Stimulated activated CD4-positive, alpha-beta T cell treated with anti-CD3 and anti-CD28 coated beads, Interleukin-2, amount 100 ng/mL, for 4 hours (primary cell): ENCODE measurements at regions not wholly inside any gene's neighbourhood (a gene's known extent, or its start where the extent isn't known, plus 50 kb on each side); places are given as distances from the start of the nearest gene placed in this dataset.
"Not testable (repeated sequence)": the region's sequence is repeated elsewhere in the genome, so short reads cannot be mapped to it uniquely, and the experiment has no call there.

Source experiments
- DNase-seq: peaks from one replicate; pipeline ENCODE4 v3.0.0-alpha.2; 2020; ENCODE audit warnings: low read depth

DNA sequence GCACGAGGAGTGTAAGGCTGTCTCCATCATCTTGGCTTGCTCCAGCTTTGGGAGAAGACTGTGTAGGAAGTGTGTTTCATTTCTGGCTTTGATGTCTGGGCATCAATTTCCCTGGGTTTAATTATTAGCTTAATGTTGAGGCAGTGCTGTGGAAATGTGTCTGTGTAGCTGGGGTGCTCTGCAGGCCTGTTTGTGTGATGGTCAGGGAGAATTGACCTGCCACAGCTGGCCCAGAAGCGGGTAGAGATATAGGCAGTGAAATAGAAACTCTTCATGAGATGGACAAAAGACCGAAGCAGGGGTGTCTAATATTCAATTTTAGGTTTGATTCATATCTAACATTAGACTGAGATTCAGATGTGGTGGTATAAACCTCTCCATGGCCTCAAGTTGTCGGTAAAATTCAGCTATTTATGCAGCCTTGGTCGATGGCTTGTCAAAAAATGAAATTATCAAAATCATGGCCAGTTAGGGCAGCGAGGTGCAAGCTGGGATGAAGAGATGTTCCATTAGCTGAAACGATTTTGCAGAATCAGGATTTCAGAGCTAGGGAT is 95.3 kb upstream of the SNX9 start:
- DNase-seq: no peak

GRCh38 chr6:157728183-157728881 is 94.7 kb upstream of the SNX9 start:
- no peak for DNase-seq

DNA sequence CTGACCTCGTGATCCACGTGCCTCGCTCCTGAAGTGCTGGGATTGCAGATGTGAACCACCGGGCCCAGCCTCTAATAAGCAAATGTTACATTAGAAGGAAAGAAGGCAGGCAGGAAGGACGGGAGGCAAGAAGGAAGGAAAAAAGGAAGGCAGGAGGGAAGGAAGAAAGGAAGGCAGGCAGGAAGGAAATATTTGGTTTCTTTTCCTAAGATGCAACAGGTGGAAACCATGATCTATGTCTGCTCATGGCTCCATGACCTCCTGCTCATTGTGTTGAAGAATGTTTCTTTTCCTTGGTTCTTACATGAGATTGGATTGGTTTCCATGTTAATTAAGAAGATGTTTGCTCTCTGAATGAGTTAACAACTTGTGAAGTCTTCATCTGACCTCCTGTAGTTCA is 91.8 kb upstream of the SNX9 start:
- no peak for DNase-seq

GRCh38 chr6:157732007-157732406 is 91.0 kb upstream of the SNX9 start:
- no peak for DNase-seq

- DNase-seq: no peak
These were observed 90.5 kb upstream of the SNX9 start for GRCh38 chr6:157732416-157733161.

GRCh38 chr6:157736555-157736954 is 86.5 kb upstream of the SNX9 start:
- not testable (repeated sequence) for DNase-seq

- no peak for DNase-seq
These were observed 81.6 kb upstream of the SNX9 start for GRCh38 chr6:157741321-157741947.

- DNase-seq: no peak
These were observed 81.0 kb upstream of the SNX9 start for GRCh38 chr6:157741948-157742556.

DNA sequence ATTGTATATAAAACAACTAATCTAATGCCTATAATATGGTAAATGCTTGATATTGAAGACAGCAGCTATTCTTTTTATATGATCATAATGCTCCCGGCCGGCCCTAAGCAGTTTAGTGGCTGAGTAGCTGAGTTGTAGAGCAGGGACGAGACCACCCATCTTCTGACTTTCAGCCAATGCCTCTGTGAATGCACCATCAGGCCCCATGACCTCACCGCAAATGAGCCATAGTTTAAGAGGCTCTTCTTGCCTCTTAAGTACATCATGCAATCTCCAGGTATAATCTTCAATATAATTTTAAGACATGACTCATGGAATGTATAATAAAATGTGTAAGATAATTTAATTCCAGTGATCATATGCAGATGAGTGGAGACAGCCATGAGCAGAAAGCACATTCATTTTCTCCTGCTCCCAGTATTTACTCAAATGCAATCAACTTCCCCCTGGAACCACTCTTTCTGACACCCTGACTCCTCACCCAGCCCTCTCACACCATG is 78.9 kb upstream of the SNX9 start:
- no peak for DNase-seq

- DNase-seq: no peak
These were observed 76.1 kb upstream of the SNX9 start for GRCh38 chr6:157746897-157747296.

GRCh38 chr6:157747370-157747769 is 75.7 kb upstream of the SNX9 start:
- no peak for DNase-seq

GRCh38 chr6:157748839-157749571 is 74.0 kb upstream of the SNX9 start:
- DNase-seq: no peak

DNA sequence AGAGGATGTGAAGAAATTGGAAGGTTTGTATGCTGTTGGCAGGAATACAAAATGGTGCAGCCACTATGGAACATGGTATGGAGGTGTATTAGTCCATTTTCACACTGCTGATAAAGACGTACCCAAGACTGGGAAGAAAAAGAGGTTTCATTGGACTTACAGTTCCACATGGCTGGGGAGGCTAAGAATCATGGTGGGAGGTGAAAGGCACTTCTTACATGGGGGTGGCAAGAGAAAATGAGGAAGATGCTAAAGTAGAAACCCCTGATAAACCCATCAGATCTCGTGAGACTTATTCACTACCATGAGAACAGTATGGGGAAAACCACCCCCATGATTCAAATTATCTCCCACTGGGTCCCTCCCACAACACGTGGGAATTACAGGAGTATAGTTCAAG is 72.1 kb upstream of the SNX9 start:
- DNase-seq: not testable (repeated sequence)

DNA sequence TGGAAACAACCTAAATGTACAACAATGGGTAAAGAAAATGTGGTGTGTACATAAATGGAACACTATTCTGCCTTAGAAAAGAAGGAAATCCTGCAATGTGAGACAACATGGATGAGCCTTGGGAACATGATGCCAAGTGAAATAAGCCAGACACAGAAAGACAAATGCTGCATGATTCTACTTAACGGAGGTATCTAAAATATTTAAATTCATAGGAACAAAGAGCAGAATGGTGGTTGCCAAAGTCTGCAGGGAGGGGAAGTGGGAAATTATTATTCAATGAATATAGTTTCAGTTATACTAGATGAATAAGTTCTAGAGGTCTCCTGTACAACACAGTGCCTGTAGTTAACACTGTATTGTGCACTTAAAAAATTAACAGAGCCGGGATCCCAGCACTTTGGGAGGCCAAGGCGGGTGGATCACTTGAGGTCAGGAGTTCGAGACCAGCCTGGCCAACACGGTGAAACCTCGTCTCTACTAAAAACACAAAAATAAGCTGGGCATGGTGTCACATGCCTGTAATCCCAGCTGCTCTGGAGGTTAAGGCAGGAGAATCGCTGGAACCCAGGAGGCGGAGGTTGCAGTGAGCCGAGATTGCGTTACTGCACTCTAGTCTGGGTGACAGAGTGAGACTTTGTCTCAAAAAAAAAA is 71.4 kb upstream of the SNX9 start:
- no peak for DNase-seq

GRCh38 chr6:157752879-157753278 is 70.2 kb upstream of the SNX9 start:
- not testable (repeated sequence) for DNase-seq

DNA sequence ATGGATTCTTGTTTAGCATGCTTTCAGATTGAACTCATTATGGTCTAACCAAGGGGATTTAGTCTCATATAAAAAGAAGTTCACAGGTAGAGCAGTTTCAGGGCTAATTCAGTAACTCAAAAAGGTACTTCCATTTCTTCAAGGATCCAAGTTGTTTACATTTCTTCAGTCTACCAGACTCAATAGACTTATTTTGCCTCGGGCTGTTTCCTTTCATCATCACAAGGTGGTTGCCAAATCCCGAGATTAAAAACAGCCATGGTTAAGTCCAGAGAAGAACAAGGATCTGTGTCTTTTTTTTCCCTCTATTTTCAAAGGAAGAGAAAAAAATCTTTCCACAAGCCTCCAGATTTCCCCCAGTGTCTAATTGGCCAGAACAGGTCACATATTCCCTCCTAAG is 69.8 kb upstream of the SNX9 start:
- DNase-seq: no peak

DNA sequence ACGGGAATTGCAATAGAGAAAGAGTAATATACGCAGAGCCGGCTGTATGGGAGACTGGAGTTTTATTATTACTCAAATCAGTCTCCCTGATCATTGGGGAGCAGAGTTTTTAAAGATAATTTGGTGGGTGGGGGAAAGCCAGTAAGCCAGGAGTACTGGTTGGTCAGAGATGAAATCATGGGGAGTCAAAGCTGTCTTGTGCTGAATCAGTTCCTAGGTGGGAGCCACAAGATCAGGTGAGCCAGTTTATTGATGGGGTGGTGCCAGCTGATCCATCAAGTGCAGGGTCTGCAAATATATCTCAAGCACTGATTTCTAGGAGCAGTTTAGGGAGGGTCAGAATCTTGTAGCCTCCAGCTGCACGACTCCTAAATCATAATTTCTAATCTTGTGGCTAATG is 69.2 kb upstream of the SNX9 start:
- not testable (repeated sequence) for DNase-seq

- DNase-seq: no peak
These were observed 68.7 kb upstream of the SNX9 start for GRCh38 chr6:157754351-157754750.

- DNase-seq: no peak
These were observed 67.9 kb upstream of the SNX9 start for GRCh38 chr6:157755032-157755745.

GRCh38 chr6:157755746-157756411 is 67.2 kb upstream of the SNX9 start:
- DNase-seq: peak; percentile 75
